ENCODE measurements at regions not wholly inside any gene's neighbourhood (a gene's known extent, or its start where the extent isn't known, plus 50 kb on each side); places are given as distances from the start of the nearest gene placed in this dataset.
"Not testable (repeated sequence)": the region's sequence is repeated elsewhere in the genome, so short reads cannot be mapped to it uniquely, and the experiment has no call there.

DNA sequence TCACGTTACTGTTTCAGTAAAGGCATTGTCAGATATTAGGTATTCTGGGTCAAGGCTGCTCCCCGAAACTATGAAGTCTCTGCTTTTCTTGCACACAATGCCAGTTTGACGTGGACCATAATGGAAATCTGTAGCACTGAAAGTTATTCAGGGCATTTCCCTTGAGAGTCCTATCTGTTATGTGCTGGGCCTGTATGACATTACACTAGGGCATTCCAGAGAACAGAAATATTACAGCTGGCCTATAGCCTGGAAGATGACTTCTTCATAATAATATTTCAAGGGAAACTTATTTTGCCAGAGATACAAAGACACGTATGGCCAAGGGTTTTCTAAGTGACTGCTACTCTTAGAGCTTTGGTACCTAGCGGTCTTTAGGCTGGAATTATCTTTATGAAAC is 613.6 kb upstream of the CBLB start:
- H2AFZ ChIP-seq: no peak overlapping the region
- H4K20me1 ChIP-seq (ENCODE audit: insufficient read depth, poor library complexity, severe bottlenecking): no peaks in the 10 kb centered on the region
- 87% methylated on average over 5 of the region's 5 CpGs for WGBS (ENCODE audit: low lambda C conversion rate, missing lambda C conversion rate)
- H3K4me1 ChIP-seq (ENCODE audit: insufficient read depth): no peaks in the 10 kb centered on the region
- H3K36me3 ChIP-seq (replicated peaks; ENCODE audit: insufficient read depth, low read depth): no peaks in the 10 kb centered on the region
- DNase-seq (ENCODE audit: low spot score): no peak
- H3K4me3 ChIP-seq: no peak overlapping the region
- no peaks in the 10 kb centered on the region for H3K79me2 ChIP-seq
- no peak overlapping the region for H3K4me2 ChIP-seq
- H3K27me3 ChIP-seq: no peaks in the 10 kb centered on the region
- H3K9me3 ChIP-seq (ENCODE audit: low read depth): no peaks in the 10 kb centered on the region
- no peaks in the 10 kb centered on the region for H3K9me2 ChIP-seq (replicated peaks; ENCODE audit: insufficient read depth)
- TF ChIP-seq, protein P1, sequence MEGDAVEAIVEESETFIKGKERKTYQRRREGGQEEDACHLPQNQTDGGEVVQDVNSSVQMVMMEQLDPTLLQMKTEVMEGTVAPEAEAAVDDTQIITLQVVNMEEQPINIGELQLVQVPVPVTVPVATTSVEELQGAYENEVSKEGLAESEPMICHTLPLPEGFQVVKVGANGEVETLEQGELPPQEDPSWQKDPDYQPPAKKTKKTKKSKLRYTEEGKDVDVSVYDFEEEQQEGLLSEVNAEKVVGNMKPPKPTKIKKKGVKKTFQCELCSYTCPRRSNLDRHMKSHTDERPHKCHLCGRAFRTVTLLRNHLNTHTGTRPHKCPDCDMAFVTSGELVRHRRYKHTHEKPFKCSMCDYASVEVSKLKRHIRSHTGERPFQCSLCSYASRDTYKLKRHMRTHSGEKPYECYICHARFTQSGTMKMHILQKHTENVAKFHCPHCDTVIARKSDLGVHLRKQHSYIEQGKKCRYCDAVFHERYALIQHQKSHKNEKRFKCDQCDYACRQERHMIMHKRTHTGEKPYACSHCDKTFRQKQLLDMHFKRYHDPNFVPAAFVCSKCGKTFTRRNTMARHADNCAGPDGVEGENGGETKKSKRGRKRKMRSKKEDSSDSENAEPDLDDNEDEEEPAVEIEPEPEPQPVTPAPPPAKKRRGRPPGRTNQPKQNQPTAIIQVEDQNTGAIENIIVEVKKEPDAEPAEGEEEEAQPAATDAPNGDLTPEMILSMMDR (IDR thresholded peaks at IDR 0.05; ENCODE audit: poor library complexity): no peak
- no peak for TF ChIP-seq EZH2phosphoT487 (IDR thresholded peaks at IDR 0.05; ENCODE audit: low read depth, severe bottlenecking, unreplicated experiment)
- H3K27ac ChIP-seq: no peak overlapping the region

- H3K4me1 ChIP-seq (ENCODE audit: insufficient read depth): no peaks in the 10 kb centered on the region
- TF ChIP-seq EZH2phosphoT487 (IDR thresholded peaks at IDR 0.05; ENCODE audit: low read depth, severe bottlenecking, unreplicated experiment) (no peak), EZH2 (IDR thresholded peaks at IDR 0.05; ENCODE audit: borderline replicate concordance) (no peak)
- TF ChIP-seq, protein P1 (IDR thresholded peaks at IDR 0.05; ENCODE audit: poor library complexity): no peak
- H3K27me3 ChIP-seq: no peaks in the 10 kb centered on the region
- H3K79me2 ChIP-seq: no peaks in the 10 kb centered on the region
- no peak overlapping the region for H3K4me2 ChIP-seq
- no peak overlapping the region for H3K27ac ChIP-seq
- no peak overlapping the region for H3K4me3 ChIP-seq
- DNase-seq (ENCODE audit: low spot score): no peak
- H2AFZ ChIP-seq: no peak overlapping the region
- H3K36me3 ChIP-seq (replicated peaks; ENCODE audit: insufficient read depth, low read depth): no peaks in the 10 kb centered on the region
- no peaks in the 10 kb centered on the region for H3K9me2 ChIP-seq (replicated peaks; ENCODE audit: insufficient read depth)
- no peaks in the 10 kb centered on the region for H4K20me1 ChIP-seq (ENCODE audit: insufficient read depth, poor library complexity, severe bottlenecking)
- no peaks in the 10 kb centered on the region for H3K9me3 ChIP-seq (ENCODE audit: low read depth)
Observed at GRCh38 chr3:106485217-106485616, 616.4 kb upstream of the CBLB start.

- Histone ChIP-seq H3K4me3 (no peak overlapping the region), H3K27me3 (no peaks in the 10 kb centered on the region), H3K4me2 (no peak overlapping the region), H3K9me3 (ENCODE audit: low read depth) (no peaks in the 10 kb centered on the region), H4K20me1 (ENCODE audit: insufficient read depth, poor library complexity, severe bottlenecking) (no peaks in the 10 kb centered on the region), H3K36me3 (replicated peaks; ENCODE audit: insufficient read depth, low read depth) (no peaks in the 10 kb centered on the region), H3K27ac (no peak overlapping the region), H3K9me2 (replicated peaks; ENCODE audit: insufficient read depth) (no peaks in the 10 kb centered on the region), H2AFZ (no peak overlapping the region), H3K79me2 (no peaks in the 10 kb centered on the region), H3K4me1 (ENCODE audit: insufficient read depth) (no peaks in the 10 kb centered on the region)
- no peak for DNase-seq (ENCODE audit: low spot score)
- no peak for TF ChIP-seq EZH2phosphoT487 (IDR thresholded peaks at IDR 0.05; ENCODE audit: low read depth, severe bottlenecking, unreplicated experiment)
- TF ChIP-seq, protein P1 (IDR thresholded peaks at IDR 0.05; ENCODE audit: poor library complexity): no peak
- TF ChIP-seq EZH2 (IDR thresholded peaks at IDR 0.05; ENCODE audit: borderline replicate concordance): no peak
- 67% methylated on average over 3 of the region's 3 CpGs for WGBS (ENCODE audit: low lambda C conversion rate, missing lambda C conversion rate)
Observed at GRCh38 chr3:106485802-106486201, 617.0 kb upstream of the CBLB start.

DNA sequence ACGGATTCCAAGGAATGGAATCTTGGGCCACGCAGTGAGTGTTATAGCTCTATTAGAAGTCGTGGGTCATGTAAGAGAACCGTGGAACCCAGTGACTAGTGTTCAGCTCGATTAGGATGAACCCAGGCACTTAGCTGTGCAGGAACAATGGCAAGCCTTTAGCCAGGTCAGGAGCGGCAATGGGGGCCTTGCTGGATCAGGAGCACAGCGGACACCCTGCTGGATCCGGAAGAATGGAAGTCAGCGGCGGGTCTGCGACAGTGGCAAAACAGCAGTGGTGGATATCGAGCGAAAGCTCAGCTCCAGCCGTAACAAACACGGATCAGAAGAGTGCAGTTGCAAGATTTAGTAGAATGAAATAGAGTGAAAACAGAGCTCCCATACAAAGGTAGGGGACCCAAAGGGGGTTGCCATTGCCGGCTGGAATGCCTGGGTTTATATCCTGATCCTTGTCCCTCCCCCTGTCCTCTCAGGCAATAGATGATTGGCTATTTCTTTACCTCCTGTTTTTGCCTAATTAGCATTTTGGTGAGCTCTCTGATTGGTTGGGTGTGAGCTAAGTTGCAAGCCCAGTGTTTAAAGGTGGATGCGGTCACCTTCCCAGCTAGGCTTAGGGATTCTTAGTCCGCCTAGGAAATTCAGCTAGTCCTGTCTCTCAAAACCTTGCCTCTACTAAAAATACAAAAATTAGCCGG is 618.3 kb upstream of the CBLB start:
- WGBS (ENCODE audit: low lambda C conversion rate, missing lambda C conversion rate): 92% methylated on average over 19 of the region's 19 CpGs
- H3K4me3 ChIP-seq: not testable (repeated sequence)

More for the DNA sequence above, 618.3 kb upstream of the CBLB start:
- H3K4me2 ChIP-seq; H3K36me3 ChIP-seq (replicated peaks; ENCODE audit: insufficient read depth, low read depth); H2AFZ ChIP-seq; H3K79me2 ChIP-seq; H4K20me1 ChIP-seq (ENCODE audit: insufficient read depth, poor library complexity, severe bottlenecking); H3K9me2 ChIP-seq (replicated peaks; ENCODE audit: insufficient read depth); H3K9me3 ChIP-seq (ENCODE audit: low read depth); H3K4me1 ChIP-seq (ENCODE audit: insufficient read depth); H3K27me3 ChIP-seq; DNase-seq (ENCODE audit: low spot score); H3K27ac ChIP-seq: not testable (repeated sequence)
